Peyer's patch (tissue), 4 donors: ENCODE measurements at regions not wholly inside any gene's neighbourhood (a gene's known extent, or its start where the extent isn't known, plus 50 kb on each side); places are given as distances from the start of the nearest gene placed in this dataset.

Experiments used
- DNase-seq, 3 donors: peaks; one replicate each; pipeline ENCODE4 v3.0.0-alpha.2; 2017 to 2019
- H3K27ac ChIP-seq, 4 donors: fragments of 200-600 bp; sonication (generic); one replicate each; pipeline ENCODE4 v1.5.1; 2016 to 2019
- H3K27me3 ChIP-seq, 2 donors: fragments of 200-600 bp; sonication (generic); one replicate each; pipeline ENCODE4 v1.5.1; 2019
- H3K36me3 ChIP-seq, 3 donors: fragments of 200-600 bp; sonication (generic); one replicate each; pipeline ENCODE4 v1.5.1; 2016 to 2019
- H3K4me1 ChIP-seq, 4 donors: fragments of 200-600 bp; sonication (generic); one replicate each; pipeline ENCODE4 v1.5.1; 2016 to 2019
- H3K4me3 ChIP-seq, 4 donors: fragments of 200-600 bp; sonication (generic); 1 replicate in 3 of 4; 2 replicates in 1 of 4; pipeline ENCODE4 v1.5.1; 2016 to 2019; ENCODE audit warnings: mild to moderate bottlenecking in 1 of 4
- H3K9me3 ChIP-seq, 4 donors: fragments of 200-600 bp; sonication (generic); one replicate each; pipeline ENCODE4 v1.5.1; 2016 to 2019; ENCODE audit warnings: mild to moderate bottlenecking in 1 of 4
- POLR2A ChIP-seq, 2 donors: fragments of 450-650 bp; IDR thresholded peaks; one replicate each; pipeline ENCODE4 v1.5.1; 2017; ENCODE audit warnings: antibody characterized with exemption in 2 of 2, mild to moderate bottlenecking in 2 of 2, moderate library complexity in 2 of 2
- TF ChIP-seq, protein P1 (sequence below), 6 experiments: fragments of 450-650 bp in 4 of 6; fragments of 200-600 bp in 2 of 6; sonication (generic) in 1 of 6; IDR thresholded peaks; one replicate each; pipeline ENCODE4 v1.5.1; 2017 to 2019; ENCODE audit warnings: antibody characterized with exemption in 6 of 6, mild to moderate bottlenecking in 3 of 6, moderate library complexity in 1 of 6

DNA sequence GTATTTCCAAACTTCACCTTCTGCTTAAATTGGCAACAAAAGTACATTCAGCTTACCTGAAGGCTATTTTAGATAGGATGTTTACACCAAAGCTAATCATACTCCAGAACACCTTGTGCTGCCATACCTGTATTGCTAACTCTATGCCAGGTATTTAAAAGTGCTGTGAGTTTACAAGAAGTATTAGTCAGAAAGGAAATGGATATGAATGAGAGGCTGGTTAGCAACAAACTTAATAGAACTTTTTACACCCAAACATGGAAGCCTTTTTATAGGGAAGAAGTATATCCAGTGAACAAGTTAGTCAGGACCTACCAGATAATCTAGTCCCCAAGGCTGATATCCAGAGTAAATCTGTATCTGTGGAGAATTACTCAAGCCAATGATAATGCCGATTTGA is 131.2 kb upstream of the SPRY1 start:
- Histone ChIP-seq H3K9me3 (no peaks in the 10 kb centered on the region), H3K4me1 (no peaks in the 10 kb centered on the region), H3K27ac (no peak overlapping the region), H3K4me3 (no peak overlapping the region), H3K27me3 (no peaks in the 10 kb centered on the region), H3K36me3 (no peaks in the 10 kb centered on the region)
- no peak for TF ChIP-seq POLR2A (IDR thresholded peaks at IDR 0.05)
- TF ChIP-seq, protein P1, sequence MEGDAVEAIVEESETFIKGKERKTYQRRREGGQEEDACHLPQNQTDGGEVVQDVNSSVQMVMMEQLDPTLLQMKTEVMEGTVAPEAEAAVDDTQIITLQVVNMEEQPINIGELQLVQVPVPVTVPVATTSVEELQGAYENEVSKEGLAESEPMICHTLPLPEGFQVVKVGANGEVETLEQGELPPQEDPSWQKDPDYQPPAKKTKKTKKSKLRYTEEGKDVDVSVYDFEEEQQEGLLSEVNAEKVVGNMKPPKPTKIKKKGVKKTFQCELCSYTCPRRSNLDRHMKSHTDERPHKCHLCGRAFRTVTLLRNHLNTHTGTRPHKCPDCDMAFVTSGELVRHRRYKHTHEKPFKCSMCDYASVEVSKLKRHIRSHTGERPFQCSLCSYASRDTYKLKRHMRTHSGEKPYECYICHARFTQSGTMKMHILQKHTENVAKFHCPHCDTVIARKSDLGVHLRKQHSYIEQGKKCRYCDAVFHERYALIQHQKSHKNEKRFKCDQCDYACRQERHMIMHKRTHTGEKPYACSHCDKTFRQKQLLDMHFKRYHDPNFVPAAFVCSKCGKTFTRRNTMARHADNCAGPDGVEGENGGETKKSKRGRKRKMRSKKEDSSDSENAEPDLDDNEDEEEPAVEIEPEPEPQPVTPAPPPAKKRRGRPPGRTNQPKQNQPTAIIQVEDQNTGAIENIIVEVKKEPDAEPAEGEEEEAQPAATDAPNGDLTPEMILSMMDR (IDR thresholded peaks at IDR 0.05) = no peak
- no peak for DNase-seq

DNA sequence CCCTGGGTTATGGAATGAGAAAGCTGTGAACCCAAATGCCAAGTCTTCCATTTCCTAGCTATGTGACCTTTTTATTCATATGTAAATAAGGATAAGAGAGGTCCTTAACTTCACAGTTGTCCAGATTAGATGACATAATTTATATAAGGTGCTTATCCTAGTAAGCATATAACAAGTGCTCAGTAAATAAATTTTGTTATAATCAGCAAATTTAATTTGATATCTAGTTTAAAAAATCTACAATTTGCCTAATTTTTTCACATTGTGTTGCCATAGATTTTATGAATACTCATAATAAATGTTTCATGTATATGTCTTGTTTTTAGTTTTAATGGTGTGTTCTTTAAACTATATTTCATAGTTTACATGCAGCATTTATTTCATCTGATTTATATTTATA is 130.4 kb upstream of the SPRY1 start:
- TF ChIP-seq, protein P1 (IDR thresholded peaks at IDR 0.05) = no peak
- TF ChIP-seq POLR2A (IDR thresholded peaks at IDR 0.05) = no peak
- no peak for DNase-seq
- no peaks in the 10 kb centered on the region for H3K27me3 ChIP-seq
- no peaks in the 10 kb centered on the region for H3K36me3 ChIP-seq
- no peak overlapping the region for H3K4me3 ChIP-seq
- H3K27ac ChIP-seq = no peak overlapping the region
- H3K9me3 ChIP-seq = no peaks in the 10 kb centered on the region
- no peaks in the 10 kb centered on the region for H3K4me1 ChIP-seq

DNA sequence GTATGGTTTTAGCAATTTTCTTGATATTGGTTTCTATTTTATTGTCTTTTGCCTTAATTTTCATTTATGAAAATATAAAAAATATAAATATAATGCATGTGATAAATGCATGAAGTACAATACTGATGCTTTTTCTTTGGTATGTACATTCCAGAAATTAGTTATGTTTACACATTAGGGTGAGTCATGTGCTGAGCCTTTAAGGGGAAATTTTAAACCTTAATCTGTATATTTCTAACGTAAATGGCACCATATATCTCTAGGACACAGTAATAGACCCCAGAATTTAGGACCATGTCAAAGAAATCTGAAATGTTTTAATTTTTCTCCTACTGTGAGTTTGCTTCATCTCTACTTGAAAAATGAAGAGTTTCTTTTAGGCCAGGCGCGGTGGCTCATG is 117.8 kb upstream of the SPRY1 start:
- no peak for DNase-seq
- Histone ChIP-seq H3K4me1 (no peaks in the 10 kb centered on the region), H3K27ac (no peak overlapping the region), H3K36me3 (no peaks in the 10 kb centered on the region), H3K9me3 (no peaks in the 10 kb centered on the region), H3K27me3 (no peaks in the 10 kb centered on the region), H3K4me3 (no peak overlapping the region)
- TF ChIP-seq, protein P1 (IDR thresholded peaks at IDR 0.05) = no peak
- TF ChIP-seq POLR2A (IDR thresholded peaks at IDR 0.05) = no peak

DNA sequence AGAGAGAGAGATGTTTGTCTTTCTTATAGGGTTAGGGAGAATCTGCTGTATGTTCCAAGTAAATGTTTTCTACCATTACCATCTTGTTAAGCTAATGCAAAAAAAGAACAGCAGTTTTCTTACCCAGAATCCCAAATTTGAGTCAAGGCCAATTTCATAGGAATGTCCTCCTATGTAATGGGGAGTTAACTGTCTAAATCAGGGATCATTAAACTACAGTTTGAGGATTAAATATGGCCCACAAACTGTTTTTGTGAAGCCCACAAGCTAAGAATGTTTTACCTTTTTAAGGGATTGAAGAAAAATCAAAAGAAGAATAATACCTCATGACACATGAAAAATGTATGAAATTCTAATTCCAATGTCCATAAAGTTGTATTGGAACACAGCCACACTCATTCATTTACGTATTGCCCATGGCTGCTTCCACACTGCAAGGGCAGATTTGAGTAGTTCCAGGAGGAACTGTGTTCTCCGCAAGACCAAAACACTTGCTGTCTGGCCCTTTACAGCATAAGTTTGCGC is 113.2 kb upstream of the SPRY1 start:
- Histone ChIP-seq H3K4me3 (no peak overlapping the region), H3K27me3 (no peaks in the 10 kb centered on the region), H3K27ac (no peak overlapping the region), H3K36me3 (no peaks in the 10 kb centered on the region), H3K4me1 (no peaks in the 10 kb centered on the region), H3K9me3 (no peaks in the 10 kb centered on the region)
- DNase-seq = no peak
- TF ChIP-seq, protein P1 (IDR thresholded peaks at IDR 0.05) = no peak
- no peak for TF ChIP-seq POLR2A (IDR thresholded peaks at IDR 0.05)

DNA sequence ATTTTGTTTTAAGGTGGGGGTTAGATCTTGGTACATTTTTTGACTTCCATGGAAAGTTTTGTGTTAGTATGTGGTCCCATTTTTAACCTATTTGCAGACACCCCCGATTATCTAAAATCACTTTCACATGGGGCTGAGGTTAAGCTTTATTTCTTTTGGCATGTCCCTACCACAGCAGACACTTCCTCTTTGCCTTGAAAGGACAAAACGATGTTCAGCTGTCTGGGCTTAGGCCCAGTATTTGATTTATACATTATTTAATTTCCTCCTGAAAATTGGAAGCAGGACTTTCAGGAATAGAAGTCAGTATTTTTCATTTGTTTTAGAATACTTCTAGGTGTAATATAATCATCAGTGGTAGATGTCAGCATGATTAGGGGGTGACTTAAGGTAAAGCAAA is 112.4 kb upstream of the SPRY1 start:
- H3K27me3 ChIP-seq = no peaks in the 10 kb centered on the region
- H3K9me3 ChIP-seq = no peaks in the 10 kb centered on the region
- DNase-seq = no peak
- no peaks in the 10 kb centered on the region for H3K4me1 ChIP-seq
- no peak overlapping the region for H3K4me3 ChIP-seq
- TF ChIP-seq POLR2A (IDR thresholded peaks at IDR 0.05) = no peak
- TF ChIP-seq, protein P1 (IDR thresholded peaks at IDR 0.05) = no peak
- no peak overlapping the region for H3K27ac ChIP-seq
- no peaks in the 10 kb centered on the region for H3K36me3 ChIP-seq

DNA sequence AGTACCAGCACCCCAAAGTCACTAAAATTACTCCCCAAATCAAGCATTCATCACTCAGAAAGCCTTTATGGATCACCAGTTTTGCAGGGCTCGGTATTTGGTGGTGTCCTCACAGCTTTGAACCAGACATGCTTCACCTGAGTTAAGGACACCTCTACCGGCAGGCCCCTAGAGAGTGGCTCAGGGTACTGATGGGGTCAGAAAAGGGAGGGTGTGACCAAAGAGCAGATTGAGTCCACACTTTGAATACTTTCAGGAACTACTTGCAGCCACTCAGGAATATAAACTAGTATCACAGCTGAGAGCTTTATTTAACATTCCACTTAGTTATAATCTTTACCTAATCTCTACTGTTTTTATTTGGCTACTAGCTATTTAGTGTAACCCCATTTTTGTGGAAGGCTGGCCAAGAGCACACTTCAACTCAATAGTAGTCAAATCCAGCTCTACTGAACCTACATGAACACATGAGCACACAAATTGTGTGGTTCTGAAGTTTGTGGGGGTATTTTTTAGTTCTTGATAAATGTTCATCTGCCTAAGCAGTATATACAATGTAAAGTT is 109.6 kb upstream of the SPRY1 start:
- TF ChIP-seq, protein P1 (IDR thresholded peaks at IDR 0.05) = no peak
- TF ChIP-seq POLR2A (IDR thresholded peaks at IDR 0.05) = no peak
- Histone ChIP-seq H3K4me1 (no peaks in the 10 kb centered on the region), H3K27ac (no peak overlapping the region), H3K4me3 (no peak overlapping the region), H3K36me3 (no peaks in the 10 kb centered on the region), H3K9me3 (peaks cover 0 to 16% (median 0%) of the 10 kb centered on the region in 4 donors), H3K27me3 (no peaks in the 10 kb centered on the region)
- no peak for DNase-seq
